MCF 10A (cell line): ENCODE measurements at regions not wholly inside any gene's neighbourhood (a gene's known extent, or its start where the extent isn't known, plus 50 kb on each side); places are given as distances from the start of the nearest gene placed in this dataset.
"Not testable (repeated sequence)": the region's sequence is repeated elsewhere in the genome, so short reads cannot be mapped to it uniquely, and the experiment has no call there.

Experiments
- BruUV-seq: library from RNA; stranded (reverse); fragments of 400-500 nt; replicated peaks from 2 replicates; lab custom pipeline; 2021; lab: Mats Ljungman, UMichigan
- CTCF ChIA-PET: fragments of 300-600 bp; sonication (Branson Sonifier 250); formaldehyde crosslinking; extraction: SDS; loops from one replicate; lab custom pipeline; 2021; ENCODE audit warnings: antibody characterized with exemption, inconsistent platforms; lab: Yijun Ruan, JAX
- POLR2A ChIA-PET: fragments of 300-600, 350-650 bp; sonication (Branson Sonifier 250); formaldehyde crosslinking; extraction: SDS; loops from one replicate; lab custom pipeline; 2020; ENCODE audit warnings: antibody characterized with exemption, inconsistent platforms; lab: Yijun Ruan, JAX
- DNase-seq: peaks from one replicate; pipeline ENCODE4 v3.0.0-alpha.2; 2018; ENCODE audit not compliant: unreplicated experiment
- H3K27ac Mint-ChIP-seq: one replicate; pipeline ENCODE4 v1.8.0; 2022; ENCODE audit warnings: mild to moderate bottlenecking, low read depth, mixed read lengths; ENCODE audit not compliant: unreplicated experiment
- H3K27me3 Mint-ChIP-seq: one replicate; pipeline ENCODE4 v1.8.0; 2022; ENCODE audit warnings: mixed read lengths; ENCODE audit not compliant: insufficient read depth, unreplicated experiment
- H3K36me3 Mint-ChIP-seq: one replicate; pipeline ENCODE4 v1.8.0; 2022; ENCODE audit warnings: mild to moderate bottlenecking, moderate library complexity, mixed read lengths; ENCODE audit not compliant: insufficient read depth, unreplicated experiment
- H3K4me1 Mint-ChIP-seq: one replicate; pipeline ENCODE4 v1.8.0; 2022; ENCODE audit warnings: mixed read lengths; ENCODE audit not compliant: insufficient read depth, unreplicated experiment
- H3K4me3 Mint-ChIP-seq: one replicate; pipeline ENCODE4 v1.8.0; 2022; ENCODE audit warnings: mild to moderate bottlenecking, moderate library complexity, mixed read lengths; ENCODE audit not compliant: unreplicated experiment
- H3K9me3 Mint-ChIP-seq: one replicate; pipeline ENCODE4 v1.8.0; 2022; ENCODE audit warnings: mixed read lengths; ENCODE audit not compliant: unreplicated experiment
- CTCF ChIP-seq: fragments of 200-600 bp; IDR thresholded peaks from one replicate; pipeline ENCODE4 v1.8.0; 2022; ENCODE audit warnings: antibody characterized with exemption, mild to moderate bottlenecking; ENCODE audit not compliant: unreplicated experiment
- intact Hi-C: fragments of 100-400 bp; cut with micrococcal nuclease; formaldehyde crosslinking; loops from 2 replicates; pipeline ENCODE4 v1.14.1; 2022

GRCh38 chr10:7108141-7108540 is 302.7 kb downstream of the SFMBT2 start:
- H3K36me3 Mint-ChIP-seq, result peaks cover 6% of the 10 kb centered on the region
- peaks cover 7% of the 10 kb centered on the region for H3K9me3 Mint-ChIP-seq
- no peak overlapping the region for H3K27ac Mint-ChIP-seq
- H3K4me3 Mint-ChIP-seq, result no peak overlapping the region
- no peak for TF ChIP-seq CTCF
- CTCF ChIA-PET, result no interaction called here
- intact Hi-C loops, result no loop called here
- no peak for DNase-seq
- no peaks in the 10 kb centered on the region for H3K27me3 Mint-ChIP-seq
- POLR2A ChIA-PET, result no interaction called here
- peaks cover 14% of the 10 kb centered on the region for H3K4me1 Mint-ChIP-seq
- no TSS peak for BruUV-seq

GRCh38 chr10:7107285-7107684 is 303.5 kb downstream of the SFMBT2 start:
- H3K4me3 Mint-ChIP-seq, result no peak overlapping the region
- H3K27ac Mint-ChIP-seq, result no peak overlapping the region
- BruUV-seq, result no TSS peak
- intact Hi-C loops, result no loop called here
- CTCF ChIA-PET, result no interaction called here
- H3K9me3 Mint-ChIP-seq, result peaks cover 7% of the 10 kb centered on the region
- no peak for TF ChIP-seq CTCF
- peaks cover 12% of the 10 kb centered on the region for H3K4me1 Mint-ChIP-seq
- POLR2A ChIA-PET, result no interaction called here
- no peak for DNase-seq
- H3K36me3 Mint-ChIP-seq, result peaks cover 6% of the 10 kb centered on the region
- no peaks in the 10 kb centered on the region for H3K27me3 Mint-ChIP-seq

GRCh38 chr10:7104379-7104778 is 306.5 kb downstream of the SFMBT2 start:
- H3K4me3 Mint-ChIP-seq, BruUV-seq, H3K27ac Mint-ChIP-seq, H3K9me3 Mint-ChIP-seq, H3K4me1 Mint-ChIP-seq, intact Hi-C loops, H3K36me3 Mint-ChIP-seq, H3K27me3 Mint-ChIP-seq, POLR2A ChIA-PET, CTCF ChIA-PET, DNase-seq: not testable (repeated sequence)

- ChIA-PET CTCF (interaction anchor here (0.8 to 1.1 kb wide), 2 partner anchors 18 to 183 kb away, joined by 3 read pairs; no protein-coding TSS in a partner anchor), POLR2A (interaction anchor here (1.2 to 1.4 kb wide), 2 partner anchors 9 to 64 kb away, joined by 3 read pairs; no protein-coding TSS in a partner anchor)
- no peak overlapping the region for H3K27ac Mint-ChIP-seq
- BruUV-seq, result no TSS peak
- H3K4me1 Mint-ChIP-seq, result no peaks in the 10 kb centered on the region
- intact Hi-C loops, result no loop called here
- H3K36me3 Mint-ChIP-seq, result no peaks in the 10 kb centered on the region
- H3K4me3 Mint-ChIP-seq, result no peak overlapping the region
- no peak for TF ChIP-seq CTCF
- no peaks in the 10 kb centered on the region for H3K27me3 Mint-ChIP-seq
- no peaks in the 10 kb centered on the region for H3K9me3 Mint-ChIP-seq
- DNase-seq, result no peak
Observed at GRCh38 chr10:7102557-7103349, 308.1 kb downstream of the SFMBT2 start.
